ENCODE measurements at regions not wholly inside any gene's neighbourhood (a gene's known extent, or its start where the extent isn't known, plus 50 kb on each side); places are given as distances from the start of the nearest gene placed in this dataset.

DNA sequence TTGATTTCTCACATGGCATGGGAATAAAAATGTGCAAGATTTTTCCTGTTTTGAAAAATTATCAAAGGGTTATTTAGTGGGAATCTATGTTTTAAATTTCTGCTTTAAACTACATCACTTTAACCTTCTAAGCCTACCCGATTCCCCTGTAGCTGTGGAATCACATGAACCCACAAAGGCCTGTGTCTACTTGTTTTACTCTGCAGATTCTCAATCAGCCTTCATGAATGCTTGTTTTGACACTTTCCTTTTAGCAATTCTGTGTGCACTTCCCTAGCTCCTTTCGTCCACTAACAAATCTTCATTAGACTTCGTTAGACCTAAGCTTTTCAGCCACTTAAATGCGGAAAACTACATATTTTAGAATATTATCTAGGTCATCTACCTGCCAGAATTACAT lies 56.0 kb upstream of the C1orf21 start:
- H2BK5ac ChIP-seq (ENCODE audit: insufficient read length, low read length), result no peak overlapping the region
- no peak overlapping the region for H3K4ac ChIP-seq (ENCODE audit: low read depth, low read length)
- Mint-ChIP-seq H3K36me3 (ENCODE audit: insufficient read depth in 1 of 3, low read depth in 3 of 3) (no peaks in the 10 kb centered on the region), H3K27me3 (ENCODE audit: low read depth) (no peaks in the 10 kb centered on the region), H3K27ac (no peak overlapping the region), H3K4me3 (no peak overlapping the region), H3K4me1 (no peaks in the 10 kb centered on the region), H3K9me3 (peaks cover 0 to 3% of the 10 kb centered on the region in 2 experiments; a peak in 1 of 5 replicates)
- no peak overlapping the region for H3K23ac ChIP-seq (ENCODE audit: insufficient read length, low read depth, low read length)
- no peaks in the 10 kb centered on the region for H3K23me2 ChIP-seq (ENCODE audit: insufficient read length, low read depth, low read length, poor library complexity, severe bottlenecking)
- H3K4me2 ChIP-seq (ENCODE audit: insufficient read depth, insufficient read length, low read length), result no peak overlapping the region
- TF ChIP-seq, protein P1, sequence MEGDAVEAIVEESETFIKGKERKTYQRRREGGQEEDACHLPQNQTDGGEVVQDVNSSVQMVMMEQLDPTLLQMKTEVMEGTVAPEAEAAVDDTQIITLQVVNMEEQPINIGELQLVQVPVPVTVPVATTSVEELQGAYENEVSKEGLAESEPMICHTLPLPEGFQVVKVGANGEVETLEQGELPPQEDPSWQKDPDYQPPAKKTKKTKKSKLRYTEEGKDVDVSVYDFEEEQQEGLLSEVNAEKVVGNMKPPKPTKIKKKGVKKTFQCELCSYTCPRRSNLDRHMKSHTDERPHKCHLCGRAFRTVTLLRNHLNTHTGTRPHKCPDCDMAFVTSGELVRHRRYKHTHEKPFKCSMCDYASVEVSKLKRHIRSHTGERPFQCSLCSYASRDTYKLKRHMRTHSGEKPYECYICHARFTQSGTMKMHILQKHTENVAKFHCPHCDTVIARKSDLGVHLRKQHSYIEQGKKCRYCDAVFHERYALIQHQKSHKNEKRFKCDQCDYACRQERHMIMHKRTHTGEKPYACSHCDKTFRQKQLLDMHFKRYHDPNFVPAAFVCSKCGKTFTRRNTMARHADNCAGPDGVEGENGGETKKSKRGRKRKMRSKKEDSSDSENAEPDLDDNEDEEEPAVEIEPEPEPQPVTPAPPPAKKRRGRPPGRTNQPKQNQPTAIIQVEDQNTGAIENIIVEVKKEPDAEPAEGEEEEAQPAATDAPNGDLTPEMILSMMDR (conservative IDR thresholded peaks at IDR 0.05), result no peak
- H3K14ac ChIP-seq (ENCODE audit: insufficient read depth, low read length), result no peak overlapping the region
- H3K79me2 ChIP-seq (ENCODE audit: insufficient read depth, low read length), result no peaks in the 10 kb centered on the region
- H4K8ac ChIP-seq (replicated peaks; ENCODE audit: insufficient read length, low read depth, low read length), result no peak overlapping the region
- H2BK12ac ChIP-seq (ENCODE audit: insufficient read length, low read depth, low read length), result no peak overlapping the region
- H2BK15ac ChIP-seq (ENCODE audit: low read depth, low read length), result no peak overlapping the region
- H3T11ph ChIP-seq (ENCODE audit: low read length), result no peak overlapping the region
- H2AFZ ChIP-seq (ENCODE audit: low read length), result no peak overlapping the region
- no peak overlapping the region for H2AK5ac ChIP-seq (ENCODE audit: insufficient read length, low read length)
- H4K5ac ChIP-seq (ENCODE audit: insufficient read length, low read depth, low read length), result no peak overlapping the region
- WGBS (ENCODE audit: extremely low coverage, insufficient read length, low lambda C conversion rate), result no CpG with 5 or more reads among the region's 4 CpGs
- no peak overlapping the region for H3K18ac ChIP-seq (ENCODE audit: insufficient read length, low read depth, low read length)
- H3K4me1 ChIP-seq (ENCODE audit: insufficient read depth, low read length), result no peaks in the 10 kb centered on the region
- no peak for DNase-seq
- no peak overlapping the region for H3K56ac ChIP-seq (ENCODE audit: insufficient read length, low read depth, low read length)
- H3K9me3 ChIP-seq (ENCODE audit: control insufficient read depth, low read depth, low read length), result no peaks in the 10 kb centered on the region
- no peaks in the 10 kb centered on the region for H3K27me3 ChIP-seq (ENCODE audit: insufficient read depth, low read length)
- no peak overlapping the region for H2BK120ac ChIP-seq (ENCODE audit: low read depth, low read length, poor library complexity, severe bottlenecking)
- no peaks in the 10 kb centered on the region for H4K20me1 ChIP-seq (ENCODE audit: control insufficient read depth, insufficient read depth, insufficient read length)
- no peak overlapping the region for H2BK20ac ChIP-seq (ENCODE audit: low read depth, low read length, poor library complexity, severe bottlenecking)
- no peaks in the 10 kb centered on the region for H3K79me1 ChIP-seq (ENCODE audit: insufficient read depth, low read depth, low read length, poor library complexity, severe bottlenecking)
- no peak overlapping the region for H3K27ac ChIP-seq (ENCODE audit: insufficient read length, low read depth, low read length)
- no peak overlapping the region for H4K91ac ChIP-seq (ENCODE audit: insufficient read length, low read depth, low read length)
- H3K9ac ChIP-seq (ENCODE audit: extremely low read depth, insufficient read length, low read length), result no peak overlapping the region
